ENCODE measurements at regions not wholly inside any gene's neighbourhood (a gene's known extent, or its start where the extent isn't known, plus 50 kb on each side); places are given as distances from the start of the nearest gene placed in this dataset.

DNA sequence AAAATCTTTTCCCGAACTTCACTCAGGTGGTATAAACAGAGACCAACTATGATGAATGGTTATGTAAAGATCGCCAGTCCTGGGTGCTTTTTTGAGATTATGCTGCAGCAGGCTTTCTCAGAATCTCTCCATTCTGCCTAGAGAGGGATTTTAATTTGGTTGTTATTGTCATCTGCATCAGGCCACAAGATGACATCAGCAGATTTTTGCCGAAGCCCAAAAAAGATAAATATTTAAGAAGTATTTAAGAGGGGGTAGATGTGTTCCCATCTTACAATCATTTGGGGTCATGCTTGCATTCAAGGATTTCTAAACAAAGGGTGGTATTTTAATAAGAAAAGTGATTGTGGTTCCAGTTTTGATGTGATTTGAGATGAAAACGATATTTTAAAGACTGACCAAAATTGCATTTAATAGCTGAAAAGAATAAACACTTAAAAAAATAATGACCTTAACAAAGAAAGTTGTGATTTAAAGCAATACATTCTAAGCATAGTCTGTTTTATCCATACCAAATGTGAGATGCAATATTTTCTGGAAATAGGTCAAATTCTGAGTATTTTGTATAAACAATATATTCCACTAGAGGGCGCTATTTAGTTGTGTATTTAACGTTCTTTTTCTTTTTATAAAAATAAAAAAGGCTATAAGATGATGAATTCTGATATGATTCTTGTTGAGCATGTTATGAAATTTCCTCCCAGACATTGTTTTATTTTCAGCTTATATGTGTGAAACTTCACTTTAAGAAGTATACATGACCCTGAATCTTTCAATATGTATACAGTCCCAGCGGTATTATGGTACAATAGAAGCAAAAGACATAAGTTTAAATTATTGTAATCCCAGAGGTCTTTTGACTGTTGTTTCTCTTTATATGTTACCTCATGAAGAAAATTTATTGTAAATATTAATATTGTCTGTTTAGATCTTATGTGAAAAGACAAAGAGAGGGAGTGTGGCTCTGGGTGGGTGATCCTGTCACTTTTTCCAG, 51.0 kb upstream of the ZFP64 start:
- Histone ChIP-seq H3K9me3 (ENCODE audit: control insufficient read depth, insufficient read depth, low read depth, low read length) (no peaks in the 10 kb centered on the region), H3K36me3 (ENCODE audit: control insufficient read depth, insufficient read depth, low read length) (no peaks in the 10 kb centered on the region), H3K27me3 (ENCODE audit: control insufficient read depth, insufficient read depth, low read length) (no peaks in the 10 kb centered on the region), H3K4me3 (ENCODE audit: low read depth in 2 of 2, low read length in 2 of 2) (no peak overlapping the region), H3K4me1 (ENCODE audit: control insufficient read depth, insufficient read depth, low read length) (no peaks in the 10 kb centered on the region), H3K27ac (ENCODE audit: low read length) (no peak overlapping the region)
- no TSS peak for BruUV-seq (replicated peaks)
- DNase-seq (ENCODE audit: low read depth, low spot score) (peak; percentile 1), ATAC-seq (no peak)
- CTCF ChIA-PET = no interaction called here
- intact Hi-C loops (cut with micrococcal nuclease; ENCODE audit: unreplicated experiment) = loop anchor here (2.0 kb wide), 1 partner anchor 136 kb away; no protein-coding TSS in a partner anchor
- TF ChIP-seq, protein P1, sequence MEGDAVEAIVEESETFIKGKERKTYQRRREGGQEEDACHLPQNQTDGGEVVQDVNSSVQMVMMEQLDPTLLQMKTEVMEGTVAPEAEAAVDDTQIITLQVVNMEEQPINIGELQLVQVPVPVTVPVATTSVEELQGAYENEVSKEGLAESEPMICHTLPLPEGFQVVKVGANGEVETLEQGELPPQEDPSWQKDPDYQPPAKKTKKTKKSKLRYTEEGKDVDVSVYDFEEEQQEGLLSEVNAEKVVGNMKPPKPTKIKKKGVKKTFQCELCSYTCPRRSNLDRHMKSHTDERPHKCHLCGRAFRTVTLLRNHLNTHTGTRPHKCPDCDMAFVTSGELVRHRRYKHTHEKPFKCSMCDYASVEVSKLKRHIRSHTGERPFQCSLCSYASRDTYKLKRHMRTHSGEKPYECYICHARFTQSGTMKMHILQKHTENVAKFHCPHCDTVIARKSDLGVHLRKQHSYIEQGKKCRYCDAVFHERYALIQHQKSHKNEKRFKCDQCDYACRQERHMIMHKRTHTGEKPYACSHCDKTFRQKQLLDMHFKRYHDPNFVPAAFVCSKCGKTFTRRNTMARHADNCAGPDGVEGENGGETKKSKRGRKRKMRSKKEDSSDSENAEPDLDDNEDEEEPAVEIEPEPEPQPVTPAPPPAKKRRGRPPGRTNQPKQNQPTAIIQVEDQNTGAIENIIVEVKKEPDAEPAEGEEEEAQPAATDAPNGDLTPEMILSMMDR (IDR thresholded peaks at IDR 0.05) = peak; percentile 49; the same call in 1 of the 2 replicates
- no peak for TF ChIP-seq POLR2AphosphoS5 (IDR thresholded peaks at IDR 0.05; ENCODE audit: low read depth, low read length)
- POLR2A ChIA-PET = no interaction called here
- in situ Hi-C loops (cut with HindIII; ENCODE audit: low pct_unique_long_range_greater_than_20kb, low sequenced_read_pairs) = no loop called here
